ENCODE measurements at regions not wholly inside any gene's neighbourhood (a gene's known extent, or its start where the extent isn't known, plus 50 kb on each side); places are given as distances from the start of the nearest gene placed in this dataset.
A peak's percentile ranks its signal among the peaks of the same experiment; 100 is the strongest.

DNA sequence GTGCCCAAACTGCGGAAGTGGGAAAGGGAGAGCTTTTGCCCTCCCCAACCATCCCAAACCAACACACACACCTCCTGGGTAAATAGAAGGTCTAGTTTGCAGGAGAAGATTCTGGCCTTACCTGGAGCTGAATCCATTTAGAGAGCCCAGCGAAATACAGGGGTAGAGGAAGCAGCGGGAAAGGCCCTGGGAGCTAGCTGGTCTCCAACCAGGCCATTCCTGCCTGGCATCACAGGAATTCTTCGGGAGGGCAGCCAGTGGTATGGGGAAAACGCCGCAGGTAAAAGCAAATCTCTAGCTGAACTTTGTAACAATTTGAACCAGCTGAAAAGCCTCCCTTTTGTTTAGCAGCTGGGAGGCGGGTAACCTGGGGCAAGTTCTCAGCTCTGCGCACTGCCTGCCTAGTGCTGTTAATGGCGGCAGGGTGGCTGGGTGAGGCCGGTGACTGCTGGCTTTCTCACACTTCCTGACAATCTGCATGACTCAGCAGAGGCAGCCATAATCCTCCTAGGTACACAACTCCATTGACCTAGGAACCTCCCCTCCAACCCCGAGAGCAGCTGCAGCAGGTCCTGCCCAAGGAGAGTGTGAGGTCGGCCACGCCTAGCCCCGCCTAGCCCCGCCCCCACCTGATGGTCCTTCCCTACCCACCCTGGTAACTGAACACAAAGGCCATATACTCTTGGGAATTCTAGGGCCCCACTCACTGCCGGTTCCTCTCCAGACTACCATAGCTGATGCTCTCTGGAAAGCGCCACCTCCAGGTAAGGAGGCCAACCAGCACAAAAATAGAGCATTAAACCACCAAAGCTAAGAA is 483.8 kb upstream of the REG3G start (continued):
- TF ChIP-seq, protein P1, sequence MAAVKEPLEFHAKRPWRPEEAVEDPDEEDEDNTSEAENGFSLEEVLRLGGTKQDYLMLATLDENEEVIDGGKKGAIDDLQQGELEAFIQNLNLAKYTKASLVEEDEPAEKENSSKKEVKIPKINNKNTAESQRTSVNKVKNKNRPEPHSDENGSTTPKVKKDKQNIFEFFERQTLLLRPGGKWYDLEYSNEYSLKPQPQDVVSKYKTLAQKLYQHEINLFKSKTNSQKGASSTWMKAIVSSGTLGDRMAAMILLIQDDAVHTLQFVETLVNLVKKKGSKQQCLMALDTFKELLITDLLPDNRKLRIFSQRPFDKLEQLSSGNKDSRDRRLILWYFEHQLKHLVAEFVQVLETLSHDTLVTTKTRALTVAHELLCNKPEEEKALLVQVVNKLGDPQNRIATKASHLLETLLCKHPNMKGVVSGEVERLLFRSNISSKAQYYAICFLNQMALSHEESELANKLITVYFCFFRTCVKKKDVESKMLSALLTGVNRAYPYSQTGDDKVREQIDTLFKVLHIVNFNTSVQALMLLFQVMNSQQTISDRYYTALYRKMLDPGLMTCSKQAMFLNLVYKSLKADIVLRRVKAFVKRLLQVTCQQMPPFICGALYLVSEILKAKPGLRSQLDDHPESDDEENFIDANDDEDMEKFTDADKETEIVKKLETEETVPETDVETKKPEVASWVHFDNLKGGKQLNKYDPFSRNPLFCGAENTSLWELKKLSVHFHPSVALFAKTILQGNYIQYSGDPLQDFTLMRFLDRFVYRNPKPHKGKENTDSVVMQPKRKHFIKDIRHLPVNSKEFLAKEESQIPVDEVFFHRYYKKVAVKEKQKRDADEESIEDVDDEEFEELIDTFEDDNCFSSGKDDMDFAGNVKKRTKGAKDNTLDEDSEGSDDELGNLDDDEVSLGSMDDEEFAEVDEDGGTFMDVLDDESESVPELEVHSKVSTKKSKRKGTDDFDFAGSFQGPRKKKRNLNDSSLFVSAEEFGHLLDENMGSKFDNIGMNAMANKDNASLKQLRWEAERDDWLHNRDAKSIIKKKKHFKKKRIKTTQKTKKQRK (IDR thresholded peaks at IDR 0.05; ENCODE audit: low read length) = no peak
- no peak for TF ChIP-seq ZNF354B (CRISPR knock-in tag; IDR thresholded peaks at IDR 0.05)
- TF ChIP-seq LCORL (IDR thresholded peaks at IDR 0.05) = no peak
- no peak for TF ChIP-seq LCORL (CRISPR knock-in tag; IDR thresholded peaks at IDR 0.05)
- TF ChIP-seq ZSCAN9 (CRISPR knock-in tag; IDR thresholded peaks at IDR 0.05; ENCODE audit: borderline replicate concordance) = no peak; the same call in 1 of the 2 replicates
- no peak for TF ChIP-seq ZNF446 (CRISPR knock-in tag; IDR thresholded peaks at IDR 0.05)
- 0 out of 2 replicates have a peak, but pooled peaks have one; percentile 46 for TF ChIP-seq JUN (CRISPR knock-in tag; IDR thresholded peaks at IDR 0.05)
- no peak for TF ChIP-seq ZNF790 (CRISPR knock-in tag; IDR thresholded peaks at IDR 0.05; ENCODE audit: borderline replicate concordance)
- TF ChIP-seq NR2C2 (CRISPR knock-in tag; IDR thresholded peaks at IDR 0.05; ENCODE audit: borderline replicate concordance) = peak; percentile 67; the same call in 1 of the 2 replicates
- TF ChIP-seq, protein P2, sequence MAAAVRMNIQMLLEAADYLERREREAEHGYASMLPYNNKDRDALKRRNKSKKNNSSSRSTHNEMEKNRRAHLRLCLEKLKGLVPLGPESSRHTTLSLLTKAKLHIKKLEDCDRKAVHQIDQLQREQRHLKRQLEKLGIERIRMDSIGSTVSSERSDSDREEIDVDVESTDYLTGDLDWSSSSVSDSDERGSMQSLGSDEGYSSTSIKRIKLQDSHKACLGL (CRISPR knock-in tag; IDR thresholded peaks at IDR 0.05) = peak; percentile 64; the same call in 1 of the 2 replicates
- peak; percentile 46; the same call in 1 of the 2 replicates for TF ChIP-seq RCOR2 (CRISPR knock-in tag; IDR thresholded peaks at IDR 0.05)
- TF ChIP-seq RBAK (CRISPR knock-in tag; IDR thresholded peaks at IDR 0.05) = no peak
- TF ChIP-seq SALL1 (CRISPR knock-in tag; IDR thresholded peaks at IDR 0.05) = peak; percentile 88
- TF ChIP-seq, protein P3, sequence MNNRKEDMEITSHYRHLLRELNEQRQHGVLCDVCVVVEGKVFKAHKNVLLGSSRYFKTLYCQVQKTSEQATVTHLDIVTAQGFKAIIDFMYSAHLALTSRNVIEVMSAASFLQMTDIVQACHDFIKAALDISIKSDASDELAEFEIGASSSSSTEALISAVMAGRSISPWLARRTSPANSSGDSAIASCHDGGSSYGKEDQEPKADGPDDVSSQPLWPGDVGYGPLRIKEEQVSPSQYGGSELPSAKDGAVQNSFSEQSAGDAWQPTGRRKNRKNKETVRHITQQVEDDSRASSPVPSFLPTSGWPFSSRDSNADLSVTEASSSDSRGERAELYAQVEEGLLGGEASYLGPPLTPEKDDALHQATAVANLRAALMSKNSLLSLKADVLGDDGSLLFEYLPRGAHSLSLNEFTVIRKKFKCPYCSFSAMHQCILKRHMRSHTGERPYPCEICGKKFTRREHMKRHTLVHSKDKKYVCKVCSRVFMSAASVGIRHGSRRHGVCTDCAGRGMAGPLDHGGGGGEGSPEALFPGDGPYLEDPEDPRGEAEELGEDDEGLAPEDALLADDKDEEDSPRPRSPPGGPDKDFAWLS (CRISPR knock-in tag; IDR thresholded peaks at IDR 0.05; ENCODE audit: borderline replicate concordance) = no peak
- no peak for TF ChIP-seq TAF15 (IDR thresholded peaks at IDR 0.05; ENCODE audit: low read depth, low read length, poor library complexity, severe bottlenecking)
- TF ChIP-seq, protein P4, sequence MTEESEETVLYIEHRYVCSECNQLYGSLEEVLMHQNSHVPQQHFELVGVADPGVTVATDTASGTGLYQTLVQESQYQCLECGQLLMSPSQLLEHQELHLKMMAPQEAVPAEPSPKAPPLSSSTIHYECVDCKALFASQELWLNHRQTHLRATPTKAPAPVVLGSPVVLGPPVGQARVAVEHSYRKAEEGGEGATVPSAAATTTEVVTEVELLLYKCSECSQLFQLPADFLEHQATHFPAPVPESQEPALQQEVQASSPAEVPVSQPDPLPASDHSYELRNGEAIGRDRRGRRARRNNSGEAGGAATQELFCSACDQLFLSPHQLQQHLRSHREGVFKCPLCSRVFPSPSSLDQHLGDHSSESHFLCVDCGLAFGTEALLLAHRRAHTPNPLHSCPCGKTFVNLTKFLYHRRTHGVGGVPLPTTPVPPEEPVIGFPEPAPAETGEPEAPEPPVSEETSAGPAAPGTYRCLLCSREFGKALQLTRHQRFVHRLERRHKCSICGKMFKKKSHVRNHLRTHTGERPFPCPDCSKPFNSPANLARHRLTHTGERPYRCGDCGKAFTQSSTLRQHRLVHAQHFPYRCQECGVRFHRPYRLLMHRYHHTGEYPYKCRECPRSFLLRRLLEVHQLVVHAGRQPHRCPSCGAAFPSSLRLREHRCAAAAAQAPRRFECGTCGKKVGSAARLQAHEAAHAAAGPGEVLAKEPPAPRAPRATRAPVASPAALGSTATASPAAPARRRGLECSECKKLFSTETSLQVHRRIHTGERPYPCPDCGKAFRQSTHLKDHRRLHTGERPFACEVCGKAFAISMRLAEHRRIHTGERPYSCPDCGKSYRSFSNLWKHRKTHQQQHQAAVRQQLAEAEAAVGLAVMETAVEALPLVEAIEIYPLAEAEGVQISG (CRISPR knock-in tag; IDR thresholded peaks at IDR 0.05) = peak; percentile 99
- peak; percentile 57; the same call in 1 of the 2 replicates for TF ChIP-seq HMG20A (CRISPR knock-in tag; IDR thresholded peaks at IDR 0.05; ENCODE audit: borderline replicate concordance)
- TF ChIP-seq, protein P5, sequence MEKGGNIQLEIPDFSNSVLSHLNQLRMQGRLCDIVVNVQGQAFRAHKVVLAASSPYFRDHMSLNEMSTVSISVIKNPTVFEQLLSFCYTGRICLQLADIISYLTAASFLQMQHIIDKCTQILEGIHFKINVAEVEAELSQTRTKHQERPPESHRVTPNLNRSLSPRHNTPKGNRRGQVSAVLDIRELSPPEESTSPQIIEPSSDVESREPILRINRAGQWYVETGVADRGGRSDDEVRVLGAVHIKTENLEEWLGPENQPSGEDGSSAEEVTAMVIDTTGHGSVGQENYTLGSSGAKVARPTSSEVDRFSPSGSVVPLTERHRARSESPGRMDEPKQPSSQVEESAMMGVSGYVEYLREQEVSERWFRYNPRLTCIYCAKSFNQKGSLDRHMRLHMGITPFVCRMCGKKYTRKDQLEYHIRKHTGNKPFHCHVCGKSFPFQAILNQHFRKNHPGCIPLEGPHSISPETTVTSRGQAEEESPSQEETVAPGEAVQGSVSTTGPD (CRISPR knock-in tag; IDR thresholded peaks at IDR 0.05) = 0 out of 2 replicates have a peak, but pooled peaks have one; percentile 12
- TF ChIP-seq TOE1 (CRISPR knock-in tag; IDR thresholded peaks at IDR 0.05) = no peak

Measured in HepG2 (cell line).